Testis (tissue), 2 donors: ENCODE measurements at regions not wholly inside any gene's neighbourhood (a gene's known extent, or its start where the extent isn't known, plus 50 kb on each side); places are given as distances from the start of the nearest gene placed in this dataset.

Source experiments
- DNase-seq: peaks from one replicate; pipeline ENCODE4 v3.0.0-alpha.2; 2019
- H3K27ac ChIP-seq, 2 donors: fragments of 200-600 bp; sonication (generic); one replicate each; pipeline ENCODE4 v1.5.1; 2019
- H3K27me3 ChIP-seq: fragments of 200-600 bp; sonication (generic); one replicate; pipeline ENCODE4 v1.5.1; 2019
- H3K36me3 ChIP-seq: fragments of 200-600 bp; sonication (generic); one replicate; pipeline ENCODE4 v1.5.1; 2017; ENCODE audit warnings: low read depth; ENCODE audit errors: missing control alignments
- H3K4me1 ChIP-seq: fragments of 200-600 bp; sonication (generic); one replicate; pipeline ENCODE4 v1.5.1; 2019
- H3K4me3 ChIP-seq, 2 donors: fragments of 200-600 bp; sonication (generic); one replicate each; pipeline ENCODE4 v1.5.1; 2017 to 2019
- H3K9me3 ChIP-seq: fragments of 200-600 bp; sonication (generic); one replicate; pipeline ENCODE4 v1.5.1; 2017
- POLR2A ChIP-seq: fragments of 450-650 bp; IDR thresholded peaks from one replicate; pipeline ENCODE4 v1.6.1; 2017; ENCODE audit warnings: antibody characterized with exemption, mild to moderate bottlenecking, moderate library complexity
- WGBS, 2 donors: methylation state at CpG; one replicate each; pipeline ENCODE4 v1.1.5; 2018; 5-methylcytosine and 5-hydroxymethylcytosine counted together
- intact Hi-C: fragments of 100-400 bp; cut with DNase I; formaldehyde crosslinking; loops from one replicate; pipeline ENCODE4 v1.15.1; 2023; ENCODE audit warnings: low total_unique reads
- TF ChIP-seq, protein P1 (sequence below), 3 experiments: fragments of 450-650 bp in 2 of 3; fragments of 200-600 bp in 1 of 3; sonication (generic) in 1 of 3; IDR thresholded peaks; one replicate each; pipeline ENCODE4 v1.5.1; 2016 to 2019; ENCODE audit warnings: antibody characterized with exemption in 3 of 3, mild to moderate bottlenecking in 2 of 3, moderate library complexity in 1 of 3

DNA sequence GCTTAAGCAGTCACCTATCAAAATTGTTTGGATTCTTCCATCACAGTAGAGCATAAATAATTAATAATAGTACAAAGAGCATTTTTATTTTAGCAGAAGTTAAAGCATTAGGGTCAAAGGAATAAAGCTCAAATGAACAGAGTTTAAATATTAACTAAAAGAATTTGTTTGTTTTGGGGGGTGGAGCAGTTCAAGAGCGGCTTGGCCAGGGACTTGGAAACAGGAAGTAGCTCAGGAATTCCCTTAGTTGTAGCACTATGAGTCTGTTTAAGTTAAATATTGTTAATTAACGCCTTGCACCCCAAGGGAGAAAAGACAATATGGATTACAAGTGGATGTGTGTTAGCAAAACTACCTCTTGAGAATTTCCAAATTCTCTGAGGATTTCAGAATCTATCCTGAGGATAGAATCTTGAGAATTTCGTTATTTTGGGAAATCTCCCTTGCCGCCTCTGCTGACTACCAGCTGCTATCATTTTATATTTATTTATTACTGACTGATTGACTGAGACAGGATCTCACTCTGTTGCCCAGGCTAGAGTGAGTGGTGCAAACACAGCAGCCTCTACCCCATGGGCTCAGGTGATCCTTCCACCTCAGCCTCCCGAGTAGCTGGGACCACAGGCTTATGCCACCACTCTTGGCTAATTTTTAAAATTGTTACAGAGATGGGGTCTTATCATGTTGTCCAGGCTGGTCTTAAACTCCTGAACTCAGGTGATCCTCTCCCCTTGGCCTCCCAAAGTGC is 96.7 kb upstream of the CHD1 start:
- WGBS, 2 donors, result 66 to 72% methylated on average over 5 of the region's 5 CpGs
- Histone ChIP-seq H3K4me1 (no peaks in the 10 kb centered on the region), H3K4me3 (no peak overlapping the region), H3K36me3 (no peaks in the 10 kb centered on the region), H3K27me3 (no peaks in the 10 kb centered on the region), H3K9me3 (no peaks in the 10 kb centered on the region), H3K27ac (no peak overlapping the region)
- no peak for DNase-seq
- intact Hi-C loops, result no loop called here
- TF ChIP-seq, protein P1, sequence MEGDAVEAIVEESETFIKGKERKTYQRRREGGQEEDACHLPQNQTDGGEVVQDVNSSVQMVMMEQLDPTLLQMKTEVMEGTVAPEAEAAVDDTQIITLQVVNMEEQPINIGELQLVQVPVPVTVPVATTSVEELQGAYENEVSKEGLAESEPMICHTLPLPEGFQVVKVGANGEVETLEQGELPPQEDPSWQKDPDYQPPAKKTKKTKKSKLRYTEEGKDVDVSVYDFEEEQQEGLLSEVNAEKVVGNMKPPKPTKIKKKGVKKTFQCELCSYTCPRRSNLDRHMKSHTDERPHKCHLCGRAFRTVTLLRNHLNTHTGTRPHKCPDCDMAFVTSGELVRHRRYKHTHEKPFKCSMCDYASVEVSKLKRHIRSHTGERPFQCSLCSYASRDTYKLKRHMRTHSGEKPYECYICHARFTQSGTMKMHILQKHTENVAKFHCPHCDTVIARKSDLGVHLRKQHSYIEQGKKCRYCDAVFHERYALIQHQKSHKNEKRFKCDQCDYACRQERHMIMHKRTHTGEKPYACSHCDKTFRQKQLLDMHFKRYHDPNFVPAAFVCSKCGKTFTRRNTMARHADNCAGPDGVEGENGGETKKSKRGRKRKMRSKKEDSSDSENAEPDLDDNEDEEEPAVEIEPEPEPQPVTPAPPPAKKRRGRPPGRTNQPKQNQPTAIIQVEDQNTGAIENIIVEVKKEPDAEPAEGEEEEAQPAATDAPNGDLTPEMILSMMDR (IDR thresholded peaks at IDR 0.05), result no peak
- TF ChIP-seq POLR2A, result no peak

DNA sequence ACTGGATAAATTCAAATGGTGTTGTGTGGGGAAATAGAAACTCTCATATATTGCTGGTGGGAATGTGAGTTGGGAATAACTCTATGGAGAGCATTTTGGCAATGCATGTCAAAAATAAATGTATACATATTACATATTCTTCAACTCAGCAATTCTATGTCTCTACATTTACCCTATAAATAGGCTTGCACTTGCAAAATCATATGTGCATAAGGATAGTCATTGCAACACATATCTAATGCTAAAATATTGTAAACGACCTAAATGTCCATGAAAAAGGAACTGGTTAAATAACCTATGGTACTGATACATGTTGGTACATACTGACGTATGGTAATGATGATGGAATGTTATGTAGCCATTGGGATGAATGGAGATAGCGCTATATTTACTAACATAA is 94.5 kb upstream of the CHD1 start:
- Histone ChIP-seq H3K4me3 (no peak overlapping the region), H3K27me3 (no peaks in the 10 kb centered on the region), H3K4me1 (no peaks in the 10 kb centered on the region), H3K27ac (no peak overlapping the region), H3K9me3 (no peaks in the 10 kb centered on the region), H3K36me3 (no peaks in the 10 kb centered on the region)
- intact Hi-C loops, result no loop called here
- DNase-seq, result no peak
- no peak for TF ChIP-seq POLR2A
- TF ChIP-seq, protein P1 (IDR thresholded peaks at IDR 0.05), result no peak
- WGBS, 2 donors, result 94 to 95% methylated on average over 3 of the region's 3 CpGs

DNA sequence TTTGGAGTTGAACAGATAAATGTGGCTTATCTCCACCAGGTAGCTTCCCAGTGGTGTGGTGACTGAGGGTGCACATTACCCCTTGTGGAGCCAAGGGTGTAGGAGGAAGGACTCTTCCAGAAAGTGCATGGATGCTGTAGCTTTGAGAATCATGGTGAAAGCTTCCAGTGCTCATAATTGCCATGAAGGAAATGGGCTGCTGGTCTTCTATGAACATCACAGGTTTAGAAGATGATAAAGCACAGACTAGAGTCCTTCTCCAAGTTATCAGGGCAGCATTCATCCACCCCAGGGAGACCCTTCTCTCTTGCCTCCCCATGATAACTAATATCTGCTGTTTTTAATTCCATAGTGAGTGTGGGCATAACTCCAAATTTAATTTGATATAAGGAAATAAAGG is 93.4 kb upstream of the CHD1 start:
- Histone ChIP-seq H3K36me3 (no peaks in the 10 kb centered on the region), H3K27me3 (no peaks in the 10 kb centered on the region)
- TF ChIP-seq, protein P1 (IDR thresholded peaks at IDR 0.05), result no peak
- TF ChIP-seq POLR2A, result no peak

DNA sequence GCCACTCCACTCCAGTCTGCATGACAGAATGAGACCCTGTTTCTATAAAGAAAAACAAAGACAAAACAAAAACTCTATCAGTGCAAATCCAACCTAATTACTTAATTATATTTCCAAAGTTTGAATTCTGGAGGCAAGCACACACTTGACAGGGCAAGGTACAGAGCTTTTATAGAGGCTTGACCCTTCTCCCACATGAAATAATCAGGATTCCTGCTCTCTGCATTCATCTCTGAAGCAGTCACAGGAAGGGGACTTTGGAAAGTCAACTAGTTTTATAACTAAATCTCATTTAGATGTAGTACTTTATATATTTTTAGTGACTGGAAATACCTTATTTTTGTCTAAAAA is 91.9 kb upstream of the CHD1 start:
- no peak for TF ChIP-seq POLR2A
- TF ChIP-seq, protein P1 (IDR thresholded peaks at IDR 0.05), result no peak
- H3K9me3 ChIP-seq, result no peaks in the 10 kb centered on the region
- intact Hi-C loops, result no loop called here
- H3K27ac ChIP-seq, result no peak overlapping the region
- no peak for DNase-seq
- no peaks in the 10 kb centered on the region for H3K27me3 ChIP-seq
- no peak overlapping the region for H3K4me3 ChIP-seq
- no peaks in the 10 kb centered on the region for H3K36me3 ChIP-seq
- H3K4me1 ChIP-seq, result no peaks in the 10 kb centered on the region

More for the DNA sequence above, 93.4 kb upstream of the CHD1 start:
- H3K9me3 ChIP-seq, result no peaks in the 10 kb centered on the region
- no peak overlapping the region for H3K4me3 ChIP-seq
- no peak overlapping the region for H3K27ac ChIP-seq
- no peaks in the 10 kb centered on the region for H3K4me1 ChIP-seq
- no peak for DNase-seq
- intact Hi-C loops, result no loop called here
